ENCODE measurements at regions not wholly inside any gene's neighbourhood (a gene's known extent, or its start where the extent isn't known, plus 50 kb on each side); places are given as distances from the start of the nearest gene placed in this dataset.

DNA sequence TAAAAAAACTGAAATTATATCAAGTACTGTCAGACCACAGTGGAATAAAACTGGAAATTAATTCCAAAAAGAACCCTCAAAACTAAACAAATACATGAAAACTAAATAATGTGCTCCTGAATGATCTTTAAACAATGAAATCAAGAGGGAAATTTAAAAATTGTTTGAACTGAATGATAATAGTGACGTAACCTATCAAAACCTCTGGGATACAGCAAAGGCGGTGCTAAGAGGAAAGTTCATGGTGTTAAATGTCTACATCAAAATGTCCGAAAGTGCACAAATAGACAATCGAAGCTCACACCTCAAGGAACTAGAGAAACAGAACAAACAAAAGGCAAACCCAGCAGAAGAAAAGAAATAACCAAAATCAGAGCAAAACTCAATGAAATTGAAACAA lies 70.8 kb upstream of the TUBA3C start:
- TF ChIP-seq EP300 (IDR thresholded peaks at IDR 0.05), result no peak
- TF ChIP-seq CTCF (IDR thresholded peaks at IDR 0.05), result no peak

All from upper lobe of left lung (tissue), 4 donors.